GM23338 (cell line): ENCODE measurements at regions not wholly inside any gene's neighbourhood (a gene's known extent, or its start where the extent isn't known, plus 50 kb on each side); places are given as distances from the start of the nearest gene placed in this dataset.

Experiments used
- EZH2 ChIP-seq: fragments of 200-600 bp; sonication (generic); IDR thresholded peaks from one replicate; pipeline ENCODE4 v1.8.0; 2017; ENCODE audit warnings: antibody characterized with exemption, mild to moderate bottlenecking, low read depth; ENCODE audit not compliant: unreplicated experiment
- EZH2phosphoT487 ChIP-seq: fragments of 200-600 bp; sonication (generic); IDR thresholded peaks from one replicate; pipeline ENCODE4 v1.8.1; 2018; ENCODE audit warnings: antibody characterized with exemption; ENCODE audit not compliant: unreplicated experiment
- NANOG ChIP-seq: IDR thresholded peaks from 2 replicates; pipeline ENCODE4 v1.6.1; 2016; ENCODE audit warnings: antibody characterized with exemption, borderline replicate concordance
- REST ChIP-seq: IDR thresholded peaks from one replicate; pipeline ENCODE4 v1.6.1; 2018; ENCODE audit warnings: antibody characterized with exemption; ENCODE audit not compliant: unreplicated experiment
- ZNF114 ChIP-seq: fragments of 250-450 bp; sonication (Bioruptor Pico); IDR thresholded peaks from 2 replicates; pipeline ENCODE4 v1.5.0; 2020; ENCODE audit warnings: mild to moderate bottlenecking, moderate library complexity
- TF ChIP-seq, protein P1 (sequence below), 2 experiments: fragments of 200-600 bp in 1 of 2; sonication (generic) in 1 of 2; conservative IDR thresholded peaks; 2 replicates each; pipeline versions ENCODE4 v1.5.1 to v1.6.1; 2016 to 2017; ENCODE audit warnings: antibody characterized with exemption in 2 of 2, low read depth in 2 of 2, mild to moderate bottlenecking in 2 of 2, moderate library complexity in 1 of 2

DNA sequence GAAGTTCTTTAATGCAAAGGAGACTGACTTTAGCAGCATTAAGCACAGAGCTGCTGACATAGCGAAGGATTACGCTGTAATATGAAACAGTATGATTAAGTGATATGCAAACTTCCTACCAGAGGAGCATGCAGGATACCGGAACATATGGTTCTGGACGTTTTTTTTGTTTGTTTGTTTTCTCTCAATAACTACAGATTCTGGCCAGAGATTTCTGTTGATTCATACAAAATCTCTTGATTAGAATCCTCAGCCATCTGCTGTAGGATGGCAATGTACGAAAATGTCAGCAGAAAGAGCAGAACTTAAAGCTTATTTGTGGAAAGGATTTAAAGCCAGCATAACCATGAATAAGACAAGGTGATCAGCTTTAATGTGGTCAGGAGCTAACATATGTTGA, 970.7 kb downstream of the KCNT2 start:
- TF ChIP-seq, protein P1, sequence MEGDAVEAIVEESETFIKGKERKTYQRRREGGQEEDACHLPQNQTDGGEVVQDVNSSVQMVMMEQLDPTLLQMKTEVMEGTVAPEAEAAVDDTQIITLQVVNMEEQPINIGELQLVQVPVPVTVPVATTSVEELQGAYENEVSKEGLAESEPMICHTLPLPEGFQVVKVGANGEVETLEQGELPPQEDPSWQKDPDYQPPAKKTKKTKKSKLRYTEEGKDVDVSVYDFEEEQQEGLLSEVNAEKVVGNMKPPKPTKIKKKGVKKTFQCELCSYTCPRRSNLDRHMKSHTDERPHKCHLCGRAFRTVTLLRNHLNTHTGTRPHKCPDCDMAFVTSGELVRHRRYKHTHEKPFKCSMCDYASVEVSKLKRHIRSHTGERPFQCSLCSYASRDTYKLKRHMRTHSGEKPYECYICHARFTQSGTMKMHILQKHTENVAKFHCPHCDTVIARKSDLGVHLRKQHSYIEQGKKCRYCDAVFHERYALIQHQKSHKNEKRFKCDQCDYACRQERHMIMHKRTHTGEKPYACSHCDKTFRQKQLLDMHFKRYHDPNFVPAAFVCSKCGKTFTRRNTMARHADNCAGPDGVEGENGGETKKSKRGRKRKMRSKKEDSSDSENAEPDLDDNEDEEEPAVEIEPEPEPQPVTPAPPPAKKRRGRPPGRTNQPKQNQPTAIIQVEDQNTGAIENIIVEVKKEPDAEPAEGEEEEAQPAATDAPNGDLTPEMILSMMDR (conservative IDR thresholded peaks at IDR 0.05; ENCODE audit: low read depth in 2 of 2): no peak
- TF ChIP-seq EZH2 (no peak), EZH2phosphoT487 (no peak), NANOG (no peak), REST (no peak), ZNF114 (no peak)
